Uterus (tissue), 3 donors: ENCODE measurements at regions not wholly inside any gene's neighbourhood (a gene's known extent, or its start where the extent isn't known, plus 50 kb on each side); places are given as distances from the start of the nearest gene placed in this dataset.

Source experiments
- DNase-seq, 2 donors: peaks; one replicate each; pipeline ENCODE4 v3.0.0-alpha.2; 2019 to 2020
- H3K27ac ChIP-seq, 2 donors: fragments of 200-600 bp; sonication (generic); 1 replicate in 1 of 2; 2 replicates in 1 of 2; pipeline ENCODE4 v1.5.1; 2016 to 2018
- H3K27me3 ChIP-seq, 2 donors: fragments of 200-600 bp; sonication (generic); one replicate each; pipeline ENCODE4 v1.5.1; 2018 to 2019; ENCODE audit warnings: control low read depth in 1 of 2
- H3K36me3 ChIP-seq, 2 donors: fragments of 200-600 bp; sonication (generic); one replicate each; pipeline ENCODE4 v1.5.1; 2019; ENCODE audit warnings: control low read depth in 1 of 2
- H3K4me1 ChIP-seq, 2 donors: fragments of 200-600 bp; sonication (generic); one replicate each; pipeline ENCODE4 v1.5.1; 2018 to 2019; ENCODE audit warnings: control low read depth in 1 of 2
- H3K4me3 ChIP-seq, 2 donors: fragments of 200-600 bp; sonication (generic); 1 replicate in 1 of 2; 2 replicates in 1 of 2; pipeline ENCODE4 v1.5.1; 2018 to 2019; ENCODE audit warnings: mild to moderate bottlenecking in 1 of 2
- H3K9me3 ChIP-seq, 2 donors: fragments of 200-600 bp; sonication (generic); one replicate each; pipeline ENCODE4 v1.5.1; 2019; ENCODE audit warnings: control low read depth in 1 of 2
- POLR2A ChIP-seq, 2 donors: fragments of 450-650 bp; IDR thresholded peaks; one replicate each; pipeline ENCODE4 v1.6.1; 2016; ENCODE audit warnings: antibody characterized with exemption in 2 of 2, mild to moderate bottlenecking in 1 of 2, moderate library complexity in 1 of 2
- intact Hi-C: fragments of 100-400 bp; cut with DNase I; formaldehyde crosslinking; loops from one replicate; pipeline ENCODE4 v1.15.1; 2023; ENCODE audit warnings: low total_unique reads
- TF ChIP-seq, protein P1 (sequence below), 4 experiments: fragments of 200-600 bp in 2 of 4; fragments of 450-650 bp in 2 of 4; sonication (generic) in 2 of 4; IDR thresholded peaks; one replicate each; pipeline ENCODE4 v1.5.1; 2016 to 2019; ENCODE audit warnings: antibody characterized with exemption in 4 of 4, mild to moderate bottlenecking in 2 of 4, moderate library complexity in 1 of 4
- donor health status: DM: yes; HTN: yes; CAD: no.

DNA sequence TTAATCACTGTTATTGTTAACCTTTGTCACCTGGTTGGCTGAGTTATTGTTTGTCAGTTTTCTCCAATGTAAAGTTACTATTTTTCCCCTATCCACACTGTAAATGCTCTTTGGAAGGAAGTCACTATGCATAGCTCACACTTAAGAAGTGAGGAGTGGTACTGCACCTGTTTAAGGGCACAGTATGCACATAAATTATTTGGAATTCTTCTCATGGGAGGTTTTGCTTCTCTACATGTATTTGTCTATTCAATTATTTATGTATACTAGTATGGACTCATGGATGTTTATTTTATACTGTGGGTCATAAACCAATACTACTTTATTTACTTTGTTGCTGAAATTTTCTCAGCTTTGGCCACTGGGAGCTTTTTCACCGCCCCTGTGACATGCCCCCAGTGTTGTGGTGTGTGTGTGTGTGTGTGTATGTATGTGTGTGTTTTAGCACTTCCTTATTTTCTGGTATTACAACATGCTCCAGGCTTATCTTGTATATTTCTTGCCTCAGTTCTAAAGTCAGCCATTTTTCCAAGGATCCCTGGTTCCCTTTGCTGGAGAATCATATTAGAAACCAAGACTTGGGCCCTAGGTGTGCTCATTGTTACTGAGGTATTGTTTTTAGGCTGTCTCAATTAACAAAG is 290.5 kb downstream of the KBTBD8 start:
- no peaks in the 10 kb centered on the region for H3K9me3 ChIP-seq
- no peaks in the 10 kb centered on the region for H3K36me3 ChIP-seq
- no peak overlapping the region for H3K4me3 ChIP-seq
- TF ChIP-seq, protein P1, sequence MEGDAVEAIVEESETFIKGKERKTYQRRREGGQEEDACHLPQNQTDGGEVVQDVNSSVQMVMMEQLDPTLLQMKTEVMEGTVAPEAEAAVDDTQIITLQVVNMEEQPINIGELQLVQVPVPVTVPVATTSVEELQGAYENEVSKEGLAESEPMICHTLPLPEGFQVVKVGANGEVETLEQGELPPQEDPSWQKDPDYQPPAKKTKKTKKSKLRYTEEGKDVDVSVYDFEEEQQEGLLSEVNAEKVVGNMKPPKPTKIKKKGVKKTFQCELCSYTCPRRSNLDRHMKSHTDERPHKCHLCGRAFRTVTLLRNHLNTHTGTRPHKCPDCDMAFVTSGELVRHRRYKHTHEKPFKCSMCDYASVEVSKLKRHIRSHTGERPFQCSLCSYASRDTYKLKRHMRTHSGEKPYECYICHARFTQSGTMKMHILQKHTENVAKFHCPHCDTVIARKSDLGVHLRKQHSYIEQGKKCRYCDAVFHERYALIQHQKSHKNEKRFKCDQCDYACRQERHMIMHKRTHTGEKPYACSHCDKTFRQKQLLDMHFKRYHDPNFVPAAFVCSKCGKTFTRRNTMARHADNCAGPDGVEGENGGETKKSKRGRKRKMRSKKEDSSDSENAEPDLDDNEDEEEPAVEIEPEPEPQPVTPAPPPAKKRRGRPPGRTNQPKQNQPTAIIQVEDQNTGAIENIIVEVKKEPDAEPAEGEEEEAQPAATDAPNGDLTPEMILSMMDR (IDR thresholded peaks at IDR 0.05) = no peak
- H3K4me1 ChIP-seq = no peaks in the 10 kb centered on the region
- no peak for DNase-seq
- intact Hi-C loops = no loop called here
- no peak overlapping the region for H3K27ac ChIP-seq
- H3K27me3 ChIP-seq = no peaks in the 10 kb centered on the region

DNA sequence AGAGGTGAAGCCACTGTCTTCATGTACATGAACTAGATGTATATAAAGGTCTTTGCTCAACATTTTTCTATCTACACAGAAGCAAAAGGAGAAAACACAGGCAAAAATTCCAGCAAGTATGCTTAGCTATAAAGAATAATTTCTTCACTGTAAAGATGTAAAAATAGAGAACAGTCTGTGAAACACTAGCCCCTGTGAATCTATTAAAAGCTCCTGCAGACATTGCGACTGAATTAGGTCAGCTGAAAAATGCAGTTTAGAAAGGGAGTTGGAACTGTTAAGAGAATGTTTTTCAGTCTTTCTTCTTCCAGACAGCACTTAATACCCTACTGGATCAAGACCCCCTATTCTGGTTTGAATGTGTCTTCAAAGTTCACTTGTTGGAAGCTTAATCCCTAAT is 291.5 kb downstream of the KBTBD8 start:
- no peaks in the 10 kb centered on the region for H3K4me1 ChIP-seq
- intact Hi-C loops = no loop called here
- DNase-seq = no peak
- H3K4me3 ChIP-seq = no peak overlapping the region
- no peaks in the 10 kb centered on the region for H3K36me3 ChIP-seq
- H3K9me3 ChIP-seq = no peaks in the 10 kb centered on the region
- TF ChIP-seq POLR2A (IDR thresholded peaks at IDR 0.05) = no peak
- TF ChIP-seq, protein P1 (IDR thresholded peaks at IDR 0.05) = no peak
- no peak overlapping the region for H3K27ac ChIP-seq
- H3K27me3 ChIP-seq = no peaks in the 10 kb centered on the region

DNA sequence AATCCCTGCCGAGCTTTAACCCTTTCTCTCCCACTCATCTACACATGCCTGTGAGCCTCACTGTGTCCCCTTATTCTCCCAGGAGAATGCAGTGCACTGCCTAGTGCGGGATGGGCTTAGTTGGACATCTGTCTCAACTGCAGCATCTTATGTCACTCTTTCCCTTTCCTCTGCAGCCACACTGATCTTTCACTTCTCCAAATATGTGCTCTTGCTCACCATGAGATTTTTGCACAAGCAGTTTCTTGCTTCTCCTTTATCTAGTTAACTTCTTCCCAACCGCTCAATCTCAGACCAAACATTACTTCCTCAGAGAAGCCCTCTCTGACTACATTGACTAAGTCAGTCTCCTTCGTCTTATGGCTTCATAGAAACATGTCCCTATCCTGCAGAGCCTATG is 292.3 kb downstream of the KBTBD8 start:
- TF ChIP-seq, protein P1 (IDR thresholded peaks at IDR 0.05) = no peak
- no peak for TF ChIP-seq POLR2A (IDR thresholded peaks at IDR 0.05)
- intact Hi-C loops = no loop called here
- no peak for DNase-seq
- Histone ChIP-seq H3K36me3 (no peaks in the 10 kb centered on the region), H3K4me3 (no peak overlapping the region), H3K27me3 (no peaks in the 10 kb centered on the region), H3K4me1 (no peaks in the 10 kb centered on the region), H3K27ac (no peak overlapping the region), H3K9me3 (no peaks in the 10 kb centered on the region)

DNA sequence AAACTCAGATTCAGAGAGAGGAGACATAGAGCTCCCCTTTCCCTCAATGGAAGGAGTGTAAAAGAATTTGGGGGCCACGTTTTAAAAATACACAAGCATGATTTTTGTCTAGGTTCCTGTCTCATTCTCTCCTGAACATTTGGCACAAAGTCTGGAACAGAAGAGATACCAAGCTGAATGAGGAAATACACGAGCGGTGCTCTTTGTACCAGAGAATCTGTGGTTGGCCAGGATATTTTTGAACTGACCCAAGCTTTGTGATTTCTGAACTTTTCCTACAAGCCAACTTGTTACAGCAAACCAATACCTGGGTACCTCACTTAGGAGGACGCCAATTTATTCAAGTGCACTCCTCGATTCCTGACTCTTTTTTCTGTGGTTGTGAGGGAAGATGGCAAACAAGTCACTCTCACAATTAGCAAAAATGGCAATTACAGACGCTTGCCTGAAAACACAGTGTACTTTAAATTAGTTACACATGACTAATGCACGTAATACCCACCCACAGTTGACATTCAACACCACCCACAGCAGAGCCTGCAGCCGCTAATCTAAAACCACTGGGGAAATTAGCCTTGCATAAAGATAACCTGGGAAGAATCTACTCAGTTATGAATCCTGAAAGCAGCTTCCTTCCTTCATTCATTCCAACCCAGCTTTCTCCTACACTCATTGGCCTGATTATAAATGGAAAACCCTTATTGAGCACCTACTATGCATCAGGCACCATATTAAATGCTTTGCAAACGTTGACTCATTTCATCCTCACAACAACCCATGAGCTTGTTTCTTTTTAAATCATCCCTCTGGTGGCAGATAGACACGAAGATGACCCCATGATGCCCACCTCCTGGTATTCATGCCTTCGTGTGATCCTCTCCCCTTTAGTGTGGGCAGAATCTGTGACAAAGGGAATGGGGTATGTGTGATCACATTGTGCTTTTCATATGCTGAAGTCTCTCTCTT is 293.5 kb downstream of the KBTBD8 start:
- Histone ChIP-seq H3K27me3 (no peaks in the 10 kb centered on the region), H3K27ac (no peak overlapping the region), H3K4me3 (no peak overlapping the region), H3K9me3 (no peaks in the 10 kb centered on the region), H3K4me1 (no peaks in the 10 kb centered on the region), H3K36me3 (no peaks in the 10 kb centered on the region)
- no peak for TF ChIP-seq POLR2A (IDR thresholded peaks at IDR 0.05)
- TF ChIP-seq, protein P1 (IDR thresholded peaks at IDR 0.05) = no peak
- DNase-seq = no peak
- intact Hi-C loops = no loop called here
